SK-N-SH treated with all-trans-retinoic acid at 6 μM for 48 hours (cell line): ENCODE measurements at regions not wholly inside any gene's neighbourhood (a gene's known extent, or its start where the extent isn't known, plus 50 kb on each side); places are given as distances from the start of the nearest gene placed in this dataset.

ENCODE experiments used
- ATAC-seq: fragments of 200-7000 bp; cut with Tn5 transposase; 3 replicates; pipeline ENCODE4 v1.9.1; 2020; ENCODE audit warnings: mild to moderate bottlenecking, moderate library complexity
- ARNTL ChIP-seq: fragments of 450-650 bp; formaldehyde crosslinking; IDR thresholded peaks from 2 replicates; pipeline ENCODE4 v1.5.0; 2020; ENCODE audit warnings: low read depth, mild to moderate bottlenecking, moderate library complexity, borderline replicate concordance
- BACH2 ChIP-seq: fragments of 250-450 bp; sonication (Bioruptor Pico); IDR thresholded peaks from 2 replicates; pipeline ENCODE4 v1.9.0; 2021; ENCODE audit warnings: mild to moderate bottlenecking, borderline replicate concordance
- CSDC2 ChIP-seq: fragments of 250-450 bp; sonication (Bioruptor Pico); IDR thresholded peaks from 2 replicates; pipeline ENCODE4 v1.5.0; 2020; ENCODE audit warnings: mild to moderate bottlenecking, moderate library complexity
- ESRRG ChIP-seq: fragments of 250-450 bp; sonication (Bioruptor Pico); IDR thresholded peaks from 2 replicates; pipeline ENCODE4 v1.6.1; 2021; ENCODE audit warnings: mild to moderate bottlenecking
- GLIS3 ChIP-seq: fragments of 250-450 bp; sonication (Bioruptor Pico); IDR thresholded peaks from 2 replicates; pipeline ENCODE4 v1.5.0; 2020; ENCODE audit warnings: mild to moderate bottlenecking, moderate library complexity
- ISL1 ChIP-seq: fragments of 250-450 bp; sonication (Bioruptor Pico); IDR thresholded peaks from 2 replicates; pipeline ENCODE4 v2.1.2; 2022; ENCODE audit warnings: mild to moderate bottlenecking, moderate library complexity
- OSR1 ChIP-seq: fragments of 250-450 bp; sonication (Bioruptor Pico); IDR thresholded peaks from 2 replicates; pipeline ENCODE4 v1.8.0; 2022; ENCODE audit warnings: moderate library complexity, mild to moderate bottlenecking, inconsistent platforms
- PPARA ChIP-seq: fragments of 250-450 bp; sonication (Bioruptor Pico); IDR thresholded peaks from 2 replicates; pipeline ENCODE4 v1.5.0; 2020; ENCODE audit warnings: mild to moderate bottlenecking, borderline replicate concordance
- SNAI2 ChIP-seq: fragments of 250-450 bp; sonication (Bioruptor Pico); IDR thresholded peaks from 2 replicates; pipeline ENCODE4 v1.5.0; 2020; ENCODE audit warnings: mild to moderate bottlenecking, moderate library complexity
- TCF4 ChIP-seq: fragments of 250-450 bp; sonication (Bioruptor Pico); IDR thresholded peaks from 2 replicates; pipeline ENCODE4 v1.8.0; 2021; ENCODE audit warnings: mild to moderate bottlenecking, moderate library complexity, borderline replicate concordance
- TOX ChIP-seq: fragments of 250-450 bp; sonication (Bioruptor Pico); IDR thresholded peaks from 2 replicates; pipeline ENCODE4 v1.8.0; 2021; ENCODE audit warnings: mild to moderate bottlenecking, moderate library complexity, borderline replicate concordance
- ZC3H10 ChIP-seq: fragments of 250-450 bp; sonication (Bioruptor Pico); IDR thresholded peaks from 2 replicates; pipeline ENCODE4 v1.5.1; 2021; ENCODE audit warnings: mild to moderate bottlenecking, moderate library complexity
- ZFP3 ChIP-seq: fragments of 250-450 bp; sonication (Bioruptor Pico); IDR thresholded peaks from 2 replicates; pipeline ENCODE4 v1.5.0; 2020; ENCODE audit warnings: mild to moderate bottlenecking, moderate library complexity
- ZFP30 ChIP-seq: fragments of 450-650 bp; formaldehyde crosslinking; IDR thresholded peaks from 2 replicates; pipeline ENCODE4 v1.5.0; 2022; ENCODE audit warnings: mild to moderate bottlenecking, moderate library complexity
- ZNF565 ChIP-seq: fragments of 450-650 bp; formaldehyde crosslinking; conservative IDR thresholded peaks from 2 replicates; pipeline ENCODE4 v1.5.0; 2020; ENCODE audit warnings: low read depth, mild to moderate bottlenecking, moderate library complexity
- ZNF70 ChIP-seq: fragments of 450-650 bp; formaldehyde crosslinking; IDR thresholded peaks from 2 replicates; pipeline ENCODE4 v1.5.0; 2020; ENCODE audit warnings: mild to moderate bottlenecking, moderate library complexity
- ZNF8 ChIP-seq: fragments of 450-650 bp; formaldehyde crosslinking; IDR thresholded peaks from 2 replicates; pipeline ENCODE4 v1.5.0; 2020; ENCODE audit warnings: mild to moderate bottlenecking, moderate library complexity
- TF ChIP-seq, protein P1 (sequence below): fragments of 250-450 bp; sonication (Bioruptor Pico); IDR thresholded peaks from 2 replicates; pipeline ENCODE4 v1.8.0; 2021; ENCODE audit warnings: low read depth, mild to moderate bottlenecking, moderate library complexity, borderline replicate concordance
- TF ChIP-seq, protein P2 (sequence below): fragments of 250-450 bp; sonication (Bioruptor Pico); IDR thresholded peaks from 2 replicates; pipeline ENCODE4 v1.5.1; 2021; ENCODE audit warnings: mild to moderate bottlenecking, moderate library complexity
- TF ChIP-seq, protein P3 (sequence below): fragments of 250-450 bp; sonication (Bioruptor Pico); IDR thresholded peaks from 2 replicates; pipeline ENCODE4 v1.8.0; 2020; ENCODE audit warnings: mild to moderate bottlenecking, moderate library complexity, borderline replicate concordance
- TF ChIP-seq, protein P4 (sequence below): fragments of 250-450 bp; sonication (Bioruptor Pico); IDR thresholded peaks from 2 replicates; pipeline ENCODE4 v1.5.1; 2020; ENCODE audit warnings: low read depth, mild to moderate bottlenecking, moderate library complexity
- TF ChIP-seq, protein P5 (sequence below): fragments of 250-450 bp; sonication (Bioruptor Pico); IDR thresholded peaks from 2 replicates; pipeline ENCODE4 v1.5.0; 2020; ENCODE audit warnings: mild to moderate bottlenecking, moderate library complexity

DNA sequence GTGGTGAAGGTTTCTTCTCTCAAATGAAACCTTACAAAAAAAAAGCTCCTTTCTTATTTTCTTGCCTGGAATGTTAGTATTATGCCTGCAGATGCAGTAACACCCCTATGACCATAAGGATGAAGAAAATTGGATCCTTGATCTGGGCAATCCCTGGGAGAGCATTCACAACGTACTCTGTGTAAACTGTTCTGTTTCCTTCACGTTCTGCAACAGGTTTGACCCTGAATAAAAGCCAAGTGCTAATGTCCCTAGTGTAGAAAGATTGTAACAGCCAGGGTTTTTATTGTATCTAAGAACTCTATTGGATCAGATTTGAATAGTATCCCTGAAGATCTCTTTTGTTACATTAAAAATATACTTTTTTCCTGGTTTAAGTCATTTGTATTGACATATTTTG, 1639.6 kb upstream of the ACO1 start:
- TF ChIP-seq ARNTL (CRISPR knock-in tag) (no peak), ZFP3 (CRISPR knock-in tag) (no peak), CSDC2 (CRISPR knock-in tag) (no peak), OSR1 (CRISPR knock-in tag) (no peak), GLIS3 (CRISPR knock-in tag) (no peak), ZNF565 (CRISPR knock-in tag) (no peak), SNAI2 (CRISPR knock-in tag) (no peak), ESRRG (CRISPR knock-in tag) (no peak), TOX (CRISPR knock-in tag) (no peak), PPARA (CRISPR knock-in tag) (no peak)
- TF ChIP-seq, protein P1, sequence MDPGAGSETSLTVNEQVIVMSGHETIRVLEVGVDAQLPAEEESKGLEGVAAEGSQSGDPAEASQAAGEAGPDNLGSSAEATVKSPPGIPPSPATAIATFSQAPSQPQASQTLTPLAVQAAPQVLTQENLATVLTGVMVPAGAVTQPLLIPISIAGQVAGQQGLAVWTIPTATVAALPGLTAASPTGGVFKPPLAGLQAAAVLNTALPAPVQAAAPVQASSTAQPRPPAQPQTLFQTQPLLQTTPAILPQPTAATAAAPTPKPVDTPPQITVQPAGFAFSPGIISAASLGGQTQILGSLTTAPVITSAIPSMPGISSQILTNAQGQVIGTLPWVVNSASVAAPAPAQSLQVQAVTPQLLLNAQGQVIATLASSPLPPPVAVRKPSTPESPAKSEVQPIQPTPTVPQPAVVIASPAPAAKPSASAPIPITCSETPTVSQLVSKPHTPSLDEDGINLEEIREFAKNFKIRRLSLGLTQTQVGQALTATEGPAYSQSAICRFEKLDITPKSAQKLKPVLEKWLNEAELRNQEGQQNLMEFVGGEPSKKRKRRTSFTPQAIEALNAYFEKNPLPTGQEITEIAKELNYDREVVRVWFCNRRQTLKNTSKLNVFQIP (CRISPR knock-in tag), result no peak
- TF ChIP-seq, protein P2, sequence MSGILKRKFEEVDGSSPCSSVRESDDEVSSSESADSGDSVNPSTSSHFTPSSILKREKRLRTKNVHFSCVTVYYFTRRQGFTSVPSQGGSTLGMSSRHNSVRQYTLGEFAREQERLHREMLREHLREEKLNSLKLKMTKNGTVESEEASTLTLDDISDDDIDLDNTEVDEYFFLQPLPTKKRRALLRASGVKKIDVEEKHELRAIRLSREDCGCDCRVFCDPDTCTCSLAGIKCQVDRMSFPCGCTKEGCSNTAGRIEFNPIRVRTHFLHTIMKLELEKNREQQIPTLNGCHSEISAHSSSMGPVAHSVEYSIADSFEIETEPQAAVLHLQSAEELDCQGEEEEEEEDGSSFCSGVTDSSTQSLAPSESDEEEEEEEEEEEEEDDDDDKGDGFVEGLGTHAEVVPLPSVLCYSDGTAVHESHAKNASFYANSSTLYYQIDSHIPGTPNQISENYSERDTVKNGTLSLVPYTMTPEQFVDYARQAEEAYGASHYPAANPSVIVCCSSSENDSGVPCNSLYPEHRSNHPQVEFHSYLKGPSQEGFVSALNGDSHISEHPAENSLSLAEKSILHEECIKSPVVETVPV, result no peak
- no peak for ATAC-seq

DNA sequence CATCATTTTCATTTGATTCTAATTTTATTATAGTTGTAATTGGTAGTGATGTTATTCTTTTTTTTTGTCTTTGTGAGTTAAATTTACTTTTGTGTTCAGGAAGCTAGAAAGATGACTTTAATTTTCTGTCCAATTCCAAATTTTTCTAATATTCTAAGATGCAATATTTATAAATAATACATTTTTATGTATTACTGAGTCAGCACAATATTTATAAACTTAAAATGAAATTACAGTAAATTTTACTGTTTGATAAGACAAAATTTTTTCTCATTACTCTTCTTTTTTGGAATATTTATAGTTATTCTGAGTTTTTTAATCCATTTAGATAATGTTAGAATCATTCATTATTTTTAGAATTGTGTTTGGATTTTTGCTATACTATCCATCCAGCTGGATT, 1637.9 kb upstream of the ACO1 start:
- TF ChIP-seq CSDC2 (CRISPR knock-in tag) (no peak), OSR1 (CRISPR knock-in tag) (no peak), ARNTL (CRISPR knock-in tag) (no peak), ZFP30 (CRISPR knock-in tag) (no peak), ZNF8 (CRISPR knock-in tag) (no peak), ESRRG (CRISPR knock-in tag) (no peak), BACH2 (no peak), ISL1 (CRISPR knock-in tag) (no peak), TOX (CRISPR knock-in tag) (no peak), TCF4 (CRISPR knock-in tag) (no peak), ZNF70 (CRISPR knock-in tag) (no peak), PPARA (CRISPR knock-in tag) (no peak), ZFP3 (CRISPR knock-in tag) (no peak), ZC3H10 (CRISPR knock-in tag) (no peak), ZNF565 (CRISPR knock-in tag) (no peak)
- TF ChIP-seq, protein P3, sequence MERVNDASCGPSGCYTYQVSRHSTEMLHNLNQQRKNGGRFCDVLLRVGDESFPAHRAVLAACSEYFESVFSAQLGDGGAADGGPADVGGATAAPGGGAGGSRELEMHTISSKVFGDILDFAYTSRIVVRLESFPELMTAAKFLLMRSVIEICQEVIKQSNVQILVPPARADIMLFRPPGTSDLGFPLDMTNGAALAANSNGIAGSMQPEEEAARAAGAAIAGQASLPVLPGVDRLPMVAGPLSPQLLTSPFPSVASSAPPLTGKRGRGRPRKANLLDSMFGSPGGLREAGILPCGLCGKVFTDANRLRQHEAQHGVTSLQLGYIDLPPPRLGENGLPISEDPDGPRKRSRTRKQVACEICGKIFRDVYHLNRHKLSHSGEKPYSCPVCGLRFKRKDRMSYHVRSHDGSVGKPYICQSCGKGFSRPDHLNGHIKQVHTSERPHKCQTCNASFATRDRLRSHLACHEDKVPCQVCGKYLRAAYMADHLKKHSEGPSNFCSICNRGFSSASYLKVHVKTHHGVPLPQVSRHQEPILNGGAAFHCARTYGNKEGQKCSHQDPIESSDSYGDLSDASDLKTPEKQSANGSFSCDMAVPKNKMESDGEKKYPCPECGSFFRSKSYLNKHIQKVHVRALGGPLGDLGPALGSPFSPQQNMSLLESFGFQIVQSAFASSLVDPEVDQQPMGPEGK (CRISPR knock-in tag), result no peak
- TF ChIP-seq, protein P4, sequence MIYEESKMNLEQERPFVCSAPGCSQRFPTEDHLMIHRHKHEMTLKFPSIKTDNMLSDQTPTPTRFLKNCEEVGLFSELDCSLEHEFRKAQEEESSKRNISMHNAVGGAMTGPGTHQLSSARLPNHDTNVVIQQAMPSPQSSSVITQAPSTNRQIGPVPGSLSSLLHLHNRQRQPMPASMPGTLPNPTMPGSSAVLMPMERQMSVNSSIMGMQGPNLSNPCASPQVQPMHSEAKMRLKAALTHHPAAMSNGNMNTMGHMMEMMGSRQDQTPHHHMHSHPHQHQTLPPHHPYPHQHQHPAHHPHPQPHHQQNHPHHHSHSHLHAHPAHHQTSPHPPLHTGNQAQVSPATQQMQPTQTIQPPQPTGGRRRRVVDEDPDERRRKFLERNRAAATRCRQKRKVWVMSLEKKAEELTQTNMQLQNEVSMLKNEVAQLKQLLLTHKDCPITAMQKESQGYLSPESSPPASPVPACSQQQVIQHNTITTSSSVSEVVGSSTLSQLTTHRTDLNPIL (CRISPR knock-in tag), result no peak
- TF ChIP-seq, protein P1 (CRISPR knock-in tag), result no peak
- TF ChIP-seq, protein P2, result no peak
- TF ChIP-seq, protein P5, sequence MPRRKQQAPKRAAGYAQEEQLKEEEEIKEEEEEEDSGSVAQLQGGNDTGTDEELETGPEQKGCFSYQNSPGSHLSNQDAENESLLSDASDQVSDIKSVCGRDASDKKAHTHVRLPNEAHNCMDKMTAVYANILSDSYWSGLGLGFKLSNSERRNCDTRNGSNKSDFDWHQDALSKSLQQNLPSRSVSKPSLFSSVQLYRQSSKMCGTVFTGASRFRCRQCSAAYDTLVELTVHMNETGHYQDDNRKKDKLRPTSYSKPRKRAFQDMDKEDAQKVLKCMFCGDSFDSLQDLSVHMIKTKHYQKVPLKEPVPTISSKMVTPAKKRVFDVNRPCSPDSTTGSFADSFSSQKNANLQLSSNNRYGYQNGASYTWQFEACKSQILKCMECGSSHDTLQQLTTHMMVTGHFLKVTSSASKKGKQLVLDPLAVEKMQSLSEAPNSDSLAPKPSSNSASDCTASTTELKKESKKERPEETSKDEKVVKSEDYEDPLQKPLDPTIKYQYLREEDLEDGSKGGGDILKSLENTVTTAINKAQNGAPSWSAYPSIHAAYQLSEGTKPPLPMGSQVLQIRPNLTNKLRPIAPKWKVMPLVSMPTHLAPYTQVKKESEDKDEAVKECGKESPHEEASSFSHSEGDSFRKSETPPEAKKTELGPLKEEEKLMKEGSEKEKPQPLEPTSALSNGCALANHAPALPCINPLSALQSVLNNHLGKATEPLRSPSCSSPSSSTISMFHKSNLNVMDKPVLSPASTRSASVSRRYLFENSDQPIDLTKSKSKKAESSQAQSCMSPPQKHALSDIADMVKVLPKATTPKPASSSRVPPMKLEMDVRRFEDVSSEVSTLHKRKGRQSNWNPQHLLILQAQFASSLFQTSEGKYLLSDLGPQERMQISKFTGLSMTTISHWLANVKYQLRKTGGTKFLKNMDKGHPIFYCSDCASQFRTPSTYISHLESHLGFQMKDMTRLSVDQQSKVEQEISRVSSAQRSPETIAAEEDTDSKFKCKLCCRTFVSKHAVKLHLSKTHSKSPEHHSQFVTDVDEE (CRISPR knock-in tag), result no peak
- no peak for ATAC-seq
